HG03520 (cell line): ENCODE measurements at regions not wholly inside any gene's neighbourhood (a gene's known extent, or its start where the extent isn't known, plus 50 kb on each side); places are given as distances from the start of the nearest gene placed in this dataset.
"Not testable (repeated sequence)": the region's sequence is repeated elsewhere in the genome, so short reads cannot be mapped to it uniquely, and the experiment has no call there.

Experiments used
- ATAC-seq: cut with Tn5 transposase; IDR thresholded peaks from one replicate; pipeline ENCODE4 v1.9.1; 2021; ENCODE audit warnings: mild to moderate bottlenecking, moderate library complexity; ENCODE audit not compliant: unreplicated experiment

- ATAC-seq: no peak
Observed at GRCh38 chr2:5190023-5190422, 502.2 kb upstream of the SOX11 start.

- no peak for ATAC-seq
Observed at GRCh38 chr2:5195636-5196035, 496.5 kb upstream of the SOX11 start.

- no peak for ATAC-seq
Observed at GRCh38 chr2:5203134-5203755, 488.9 kb upstream of the SOX11 start.

GRCh38 chr2:5206742-5207141, 485.4 kb upstream of the SOX11 start:
- not testable (repeated sequence) for ATAC-seq

- ATAC-seq: no peak
Observed at GRCh38 chr2:5215989-5216607, 476.1 kb upstream of the SOX11 start.

GRCh38 chr2:5227062-5227699, 465.0 kb upstream of the SOX11 start:
- no peak for ATAC-seq

- no peak for ATAC-seq
Observed at GRCh38 chr2:5229574-5229973, 462.6 kb upstream of the SOX11 start.

GRCh38 chr2:5230444-5230843, 461.7 kb upstream of the SOX11 start:
- no peak for ATAC-seq

- no peak for ATAC-seq
Observed at GRCh38 chr2:5230855-5231254, 461.3 kb upstream of the SOX11 start.

- no peak for ATAC-seq
Observed at GRCh38 chr2:5231287-5231686, 460.9 kb upstream of the SOX11 start.

GRCh38 chr2:5234563-5234962, 457.6 kb upstream of the SOX11 start:
- no peak for ATAC-seq

- ATAC-seq: no peak
Observed at GRCh38 chr2:5235701-5236100, 456.5 kb upstream of the SOX11 start.

- no peak for ATAC-seq
Observed at GRCh38 chr2:5236249-5236648, 455.9 kb upstream of the SOX11 start.

GRCh38 chr2:5242751-5243150, 449.4 kb upstream of the SOX11 start:
- no peak for ATAC-seq

- no peak for ATAC-seq
Observed at GRCh38 chr2:5250482-5250881, 441.7 kb upstream of the SOX11 start.

- no peak for ATAC-seq
Observed at GRCh38 chr2:5253263-5253662, 438.9 kb upstream of the SOX11 start.

- ATAC-seq: no peak
Observed at GRCh38 chr2:5254791-5255332, 437.3 kb upstream of the SOX11 start.

- no peak for ATAC-seq
Observed at GRCh38 chr2:5263291-5263690, 428.9 kb upstream of the SOX11 start.

- ATAC-seq: no peak
Observed at GRCh38 chr2:5264361-5264760, 427.8 kb upstream of the SOX11 start.

GRCh38 chr2:5285061-5285460, 407.1 kb upstream of the SOX11 start:
- no peak for ATAC-seq

- ATAC-seq: no peak
Observed at GRCh38 chr2:5285872-5286769, 406.1 kb upstream of the SOX11 start.
